ENCODE measurements at regions not wholly inside any gene's neighbourhood (a gene's known extent, or its start where the extent isn't known, plus 50 kb on each side); places are given as distances from the start of the nearest gene placed in this dataset.
"Not testable (repeated sequence)": the region's sequence is repeated elsewhere in the genome, so short reads cannot be mapped to it uniquely, and the experiment has no call there.

- TF ChIP-seq, protein P1, sequence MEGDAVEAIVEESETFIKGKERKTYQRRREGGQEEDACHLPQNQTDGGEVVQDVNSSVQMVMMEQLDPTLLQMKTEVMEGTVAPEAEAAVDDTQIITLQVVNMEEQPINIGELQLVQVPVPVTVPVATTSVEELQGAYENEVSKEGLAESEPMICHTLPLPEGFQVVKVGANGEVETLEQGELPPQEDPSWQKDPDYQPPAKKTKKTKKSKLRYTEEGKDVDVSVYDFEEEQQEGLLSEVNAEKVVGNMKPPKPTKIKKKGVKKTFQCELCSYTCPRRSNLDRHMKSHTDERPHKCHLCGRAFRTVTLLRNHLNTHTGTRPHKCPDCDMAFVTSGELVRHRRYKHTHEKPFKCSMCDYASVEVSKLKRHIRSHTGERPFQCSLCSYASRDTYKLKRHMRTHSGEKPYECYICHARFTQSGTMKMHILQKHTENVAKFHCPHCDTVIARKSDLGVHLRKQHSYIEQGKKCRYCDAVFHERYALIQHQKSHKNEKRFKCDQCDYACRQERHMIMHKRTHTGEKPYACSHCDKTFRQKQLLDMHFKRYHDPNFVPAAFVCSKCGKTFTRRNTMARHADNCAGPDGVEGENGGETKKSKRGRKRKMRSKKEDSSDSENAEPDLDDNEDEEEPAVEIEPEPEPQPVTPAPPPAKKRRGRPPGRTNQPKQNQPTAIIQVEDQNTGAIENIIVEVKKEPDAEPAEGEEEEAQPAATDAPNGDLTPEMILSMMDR (IDR thresholded peaks at IDR 0.05; ENCODE audit: control extremely low read depth, extremely low read depth, low read depth, missing control alignments) = no peak
- ChIA-PET CTCF (interaction anchor here (0.9 kb wide), 1 partner anchor 22 kb away, joined by 3 read pairs; no protein-coding TSS in a partner anchor), POLR2A (no interaction called here)
- DNase-seq (ENCODE audit: extremely low spot score) = no peak
These were observed 145.7 kb upstream of the RREB1 start for GRCh38 chr6:6962086-6962485.

- ChIA-PET CTCF (interaction anchor here (0.9 to 1.3 kb wide), 2 partner anchors 23 to 238 kb away, joined by 3 read pairs; no protein-coding TSS in a partner anchor), POLR2A (interaction anchor here (0.7 kb wide), 1 partner anchor 15 kb away, joined by 3 read pairs; no protein-coding TSS in a partner anchor)
- TF ChIP-seq, protein P1 (IDR thresholded peaks at IDR 0.05; ENCODE audit: control extremely low read depth, extremely low read depth, low read depth, missing control alignments) = no peak
- no peak for DNase-seq (ENCODE audit: extremely low spot score)
These were observed 145.1 kb upstream of the RREB1 start for GRCh38 chr6:6962699-6963098.

- ChIA-PET POLR2A (interaction anchor here (0.7 kb wide), 1 partner anchor 269 kb away, joined by 7 read pairs; no protein-coding TSS in a partner anchor), CTCF (interaction anchor here (1.3 to 1.7 kb wide), 2 partner anchors 16 to 239 kb away, joined by 3 to 4 read pairs; no protein-coding TSS in a partner anchor)
- not testable (repeated sequence) for DNase-seq (ENCODE audit: extremely low spot score)
These were observed 144.4 kb upstream of the RREB1 start for GRCh38 chr6:6963390-6963789.

DNA sequence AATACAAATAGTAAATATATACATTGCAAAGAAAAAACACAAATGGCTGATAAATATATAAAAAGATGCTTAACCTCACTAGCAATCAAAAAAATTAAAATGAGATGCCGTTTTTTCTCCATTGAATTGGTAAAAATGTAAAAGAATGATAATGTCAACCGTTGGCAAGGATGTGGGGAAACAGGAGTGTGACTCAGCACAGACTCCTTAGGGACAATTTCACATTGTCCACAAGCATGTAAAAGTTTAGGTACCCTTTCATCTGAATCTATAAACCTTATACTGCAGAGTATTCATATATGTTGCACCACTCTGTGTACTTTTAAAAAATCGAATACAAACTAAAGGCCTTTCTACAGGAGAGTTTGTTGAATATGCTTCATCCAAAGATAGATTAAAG, 143.1 kb upstream of the RREB1 start:
- ChIA-PET CTCF (interaction anchor here (1.3 to 1.7 kb wide), 2 partner anchors 11 to 14 kb away, joined by 3 to 4 read pairs; no protein-coding TSS in a partner anchor), POLR2A (no interaction called here)
- TF ChIP-seq, protein P1 (IDR thresholded peaks at IDR 0.05; ENCODE audit: control extremely low read depth, extremely low read depth, low read depth, missing control alignments) = no peak
- no peak for DNase-seq (ENCODE audit: extremely low spot score)

DNA sequence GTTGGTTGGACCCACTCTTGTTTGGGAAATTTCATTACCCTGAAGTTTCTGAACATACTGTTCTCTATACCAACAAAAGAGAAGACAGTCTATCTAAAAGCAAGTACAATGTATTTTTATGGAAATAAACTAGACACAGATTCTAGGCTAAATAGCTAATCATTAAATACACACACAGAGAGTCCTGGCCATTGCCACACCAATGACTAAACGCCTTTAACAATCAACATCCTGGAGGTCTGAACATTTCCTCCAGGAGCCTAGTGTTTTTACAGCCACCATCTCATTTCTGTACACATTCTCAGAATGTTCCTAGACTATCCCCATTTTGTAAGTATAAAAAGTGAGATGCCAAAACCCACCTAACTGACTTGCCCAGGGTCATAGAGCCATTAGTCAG, 141.6 kb upstream of the RREB1 start:
- TF ChIP-seq, protein P1 (IDR thresholded peaks at IDR 0.05; ENCODE audit: control extremely low read depth, extremely low read depth, low read depth, missing control alignments) = no peak
- DNase-seq (ENCODE audit: extremely low spot score) = no peak
- POLR2A ChIA-PET = no interaction called here
- CTCF ChIA-PET = interaction anchor here (1.3 kb wide), 1 partner anchor 10 kb away, joined by 3 read pairs; no protein-coding TSS in a partner anchor

DNA sequence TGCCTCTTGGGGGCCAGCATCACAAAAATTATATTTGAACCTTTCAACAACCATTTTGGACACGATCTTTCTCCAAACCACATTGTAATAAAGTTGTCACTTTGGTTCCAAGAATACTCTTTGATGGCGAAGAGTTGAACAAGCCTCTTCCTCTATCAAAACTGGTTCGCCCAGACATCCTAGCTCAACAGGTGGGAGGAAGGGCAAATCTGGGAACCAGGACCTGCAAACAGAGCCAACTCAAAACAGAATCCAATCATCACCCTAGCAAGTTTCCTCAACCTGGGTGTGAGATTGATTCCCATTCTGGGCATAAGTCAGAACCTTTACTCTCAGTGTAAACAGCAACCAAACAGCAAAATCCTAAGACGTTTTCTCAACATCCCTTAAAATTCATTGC, 141.2 kb upstream of the RREB1 start:
- CTCF ChIA-PET = interaction anchor here (1.0 kb wide), 1 partner anchor 8 kb away, joined by 3 read pairs; no protein-coding TSS in a partner anchor
- TF ChIP-seq, protein P1 (IDR thresholded peaks at IDR 0.05; ENCODE audit: control extremely low read depth, extremely low read depth, low read depth, missing control alignments) = no peak
- no peak for DNase-seq (ENCODE audit: extremely low spot score)
- POLR2A ChIA-PET = no interaction called here

DNA sequence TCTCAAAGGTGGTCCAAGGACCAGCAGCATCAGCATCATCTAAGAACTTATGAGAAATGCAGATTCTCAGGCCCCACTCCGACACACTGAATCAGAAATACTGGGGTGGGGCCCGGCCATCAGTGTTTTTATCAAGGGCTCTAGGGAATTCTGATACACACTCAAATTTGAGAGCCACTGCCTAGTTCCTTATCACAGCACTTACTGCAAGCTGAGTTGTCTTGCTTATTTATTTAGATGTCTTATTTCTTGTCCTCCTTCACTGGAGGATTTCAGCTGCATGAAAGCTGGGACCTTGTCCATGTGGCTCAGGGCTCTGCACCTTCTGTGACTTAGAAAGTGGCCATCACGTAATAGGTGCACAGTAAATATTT, 139.4 kb upstream of the RREB1 start:
- CTCF ChIA-PET = no interaction called here
- no peak for DNase-seq (ENCODE audit: extremely low spot score)
- TF ChIP-seq, protein P1 (IDR thresholded peaks at IDR 0.05; ENCODE audit: control extremely low read depth, extremely low read depth, low read depth, missing control alignments) = no peak
- POLR2A ChIA-PET = interaction anchor here (0.7 kb wide), 1 partner anchor 188 kb away, joined by 4 read pairs; no protein-coding TSS in a partner anchor
